Fibroblast of lung (primary cell): ENCODE measurements at regions not wholly inside any gene's neighbourhood (a gene's known extent, or its start where the extent isn't known, plus 50 kb on each side); places are given as distances from the start of the nearest gene placed in this dataset.

Experiments
- DNase-seq, 2 donors: peaks; one replicate each; pipeline versions ENCODE4 v3.0.0 to v3.0.0-alpha.2; 2010; ENCODE audit warnings: low read depth in 2 of 2
- H2AFZ ChIP-seq: 2 replicates; pipeline ENCODE4 v1.5.1; 2012; ENCODE audit warnings: low read length, control low read depth, inconsistent platforms
- H3K27ac ChIP-seq: 2 replicates; pipeline ENCODE4 v1.5.1; 2011; ENCODE audit warnings: low read length, control low read depth; ENCODE audit not compliant: insufficient read depth
- H3K27me3 ChIP-seq: 2 replicates; pipeline ENCODE4 v1.5.1; 2011; ENCODE audit warnings: mild to moderate bottlenecking, low read length; ENCODE audit not compliant: control insufficient read depth, insufficient read depth
- H3K36me3 ChIP-seq: 2 replicates; pipeline ENCODE4 v1.5.1; 2011; ENCODE audit warnings: low read length; ENCODE audit not compliant: control insufficient read depth, insufficient read depth
- H3K4me1 ChIP-seq: 2 replicates; pipeline ENCODE4 v1.5.1; 2011; ENCODE audit warnings: low read length; ENCODE audit not compliant: control insufficient read depth, insufficient read depth; ENCODE audit errors: extremely low read depth
- H3K4me2 ChIP-seq: 2 replicates; pipeline ENCODE4 v1.5.1; 2011; ENCODE audit warnings: low read length, control low read depth; ENCODE audit not compliant: insufficient read depth; ENCODE audit errors: extremely low read depth
- H3K4me3 ChIP-seq, 4 experiments: fragments of 200-600 bp in 1 of 4; sonication (generic) in 1 of 4; replicated peaks in 1 of 4; 2 replicates each; pipeline ENCODE4 v1.5.1; 2011 to 2016; ENCODE audit warnings: low read length in 4 of 4, low read depth in 3 of 4, mild to moderate bottlenecking in 3 of 4, control low read depth in 2 of 4, inconsistent platforms in 1 of 4, mixed read lengths in 1 of 4; ENCODE audit not compliant: insufficient read depth in 1 of 4; ENCODE audit errors: control extremely low read depth in 1 of 4
- H3K79me2 ChIP-seq: 2 replicates; pipeline ENCODE4 v1.5.1; 2012; ENCODE audit warnings: mild to moderate bottlenecking, low read length, inconsistent platforms; ENCODE audit not compliant: control insufficient read depth, insufficient read depth
- H3K9ac ChIP-seq: 2 replicates; pipeline ENCODE4 v1.5.1; 2011; ENCODE audit warnings: mild to moderate bottlenecking, low read length, control low read depth; ENCODE audit not compliant: insufficient read depth
- H3K9me3 ChIP-seq: 2 replicates; pipeline ENCODE4 v1.5.1; 2012; ENCODE audit warnings: low read depth, low read length; ENCODE audit not compliant: control insufficient read depth, insufficient read depth
- H4K20me1 ChIP-seq: 2 replicates; pipeline ENCODE4 v1.5.1; 2011; ENCODE audit warnings: low read length; ENCODE audit not compliant: control insufficient read depth, insufficient read depth; ENCODE audit errors: extremely low read depth
- EZH2 ChIP-seq: IDR thresholded peaks from 2 replicates; pipeline ENCODE4 v1.5.1; 2012; ENCODE audit warnings: low read length, control low read depth, mild to moderate bottlenecking; ENCODE audit errors: missing control alignments
- TF ChIP-seq, protein P1 (sequence below), 2 donors: IDR thresholded peaks in 1 of 2; conservative IDR thresholded peaks in 1 of 2; 1 replicate in 1 of 2; 2 replicates in 1 of 2; pipeline ENCODE4 v1.5.1; 2011 to 2012; ENCODE audit warnings: low read length in 2 of 2, control low read depth in 1 of 2, inconsistent platforms in 1 of 2, low read depth in 1 of 2, mild to moderate bottlenecking in 1 of 2

DNA sequence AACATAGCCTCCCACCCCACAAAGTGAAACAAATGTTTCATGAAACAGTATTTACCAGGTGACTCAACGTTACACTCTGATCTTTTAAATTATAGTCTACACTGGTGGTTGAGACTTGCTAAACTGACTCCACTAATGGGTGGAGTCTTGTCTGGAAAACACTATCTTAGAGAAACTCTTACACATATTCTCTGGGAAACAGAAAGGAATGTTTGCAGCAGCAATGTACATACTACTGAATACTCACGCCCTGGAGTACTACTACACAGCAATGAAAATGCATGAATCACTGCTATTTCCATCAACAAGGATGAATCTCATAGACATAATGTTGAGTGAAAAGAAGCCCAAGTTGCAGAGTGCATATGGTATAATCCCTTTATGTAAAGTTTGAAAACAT is 208.5 kb upstream of the IGFBP7 start:
- Histone ChIP-seq H3K27ac (no peak overlapping the region), H3K4me1 (no peaks in the 10 kb centered on the region), H4K20me1 (no peaks in the 10 kb centered on the region), H3K79me2 (no peaks in the 10 kb centered on the region), H2AFZ (no peak overlapping the region), H3K36me3 (no peaks in the 10 kb centered on the region), H3K9ac (no peak overlapping the region), H3K9me3 (no peaks in the 10 kb centered on the region), H3K4me3 (no peak overlapping the region), H3K27me3 (no peaks in the 10 kb centered on the region), H3K4me2 (no peak overlapping the region)
- no peak for DNase-seq
- TF ChIP-seq EZH2: no peak
- TF ChIP-seq, protein P1, sequence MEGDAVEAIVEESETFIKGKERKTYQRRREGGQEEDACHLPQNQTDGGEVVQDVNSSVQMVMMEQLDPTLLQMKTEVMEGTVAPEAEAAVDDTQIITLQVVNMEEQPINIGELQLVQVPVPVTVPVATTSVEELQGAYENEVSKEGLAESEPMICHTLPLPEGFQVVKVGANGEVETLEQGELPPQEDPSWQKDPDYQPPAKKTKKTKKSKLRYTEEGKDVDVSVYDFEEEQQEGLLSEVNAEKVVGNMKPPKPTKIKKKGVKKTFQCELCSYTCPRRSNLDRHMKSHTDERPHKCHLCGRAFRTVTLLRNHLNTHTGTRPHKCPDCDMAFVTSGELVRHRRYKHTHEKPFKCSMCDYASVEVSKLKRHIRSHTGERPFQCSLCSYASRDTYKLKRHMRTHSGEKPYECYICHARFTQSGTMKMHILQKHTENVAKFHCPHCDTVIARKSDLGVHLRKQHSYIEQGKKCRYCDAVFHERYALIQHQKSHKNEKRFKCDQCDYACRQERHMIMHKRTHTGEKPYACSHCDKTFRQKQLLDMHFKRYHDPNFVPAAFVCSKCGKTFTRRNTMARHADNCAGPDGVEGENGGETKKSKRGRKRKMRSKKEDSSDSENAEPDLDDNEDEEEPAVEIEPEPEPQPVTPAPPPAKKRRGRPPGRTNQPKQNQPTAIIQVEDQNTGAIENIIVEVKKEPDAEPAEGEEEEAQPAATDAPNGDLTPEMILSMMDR (conservative IDR thresholded peaks at IDR 0.05 in 1 of 2, IDR thresholded peaks at IDR 0.05 in 1 of 2; ENCODE audit: low read depth in 1 of 2, low read length in 2 of 2): no peak

DNA sequence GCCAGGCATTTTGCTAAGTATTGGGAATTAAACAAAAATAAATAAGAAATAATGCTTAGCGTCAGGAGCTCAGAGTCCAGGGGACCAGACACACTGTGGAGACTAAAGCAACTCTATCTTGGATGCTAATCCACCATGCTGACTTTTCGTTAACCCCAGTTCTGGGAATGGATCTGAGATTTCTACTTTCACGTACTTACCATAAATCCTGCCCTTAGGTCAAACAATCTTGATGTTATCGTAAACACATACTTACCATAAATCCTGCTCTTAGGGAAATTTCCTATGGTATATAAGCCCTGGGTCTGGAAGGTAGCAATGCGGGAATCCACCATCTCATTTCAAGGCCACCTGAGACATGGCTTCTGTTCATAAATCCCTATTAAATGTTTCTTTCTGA is 204.5 kb upstream of the IGFBP7 start:
- Histone ChIP-seq H3K9me3 (no peaks in the 10 kb centered on the region), H3K27me3 (no peaks in the 10 kb centered on the region), H3K36me3 (no peaks in the 10 kb centered on the region), H2AFZ (no peak overlapping the region), H3K4me1 (no peaks in the 10 kb centered on the region), H3K27ac (no peak overlapping the region), H3K4me2 (no peak overlapping the region), H3K9ac (no peak overlapping the region), H3K79me2 (no peaks in the 10 kb centered on the region), H3K4me3 (no peak overlapping the region), H4K20me1 (no peaks in the 10 kb centered on the region)
- no peak for DNase-seq
- TF ChIP-seq, protein P1 (conservative IDR thresholded peaks at IDR 0.05 in 1 of 2, IDR thresholded peaks at IDR 0.05 in 1 of 2; ENCODE audit: low read depth in 1 of 2, low read length in 2 of 2): no peak
- TF ChIP-seq EZH2: no peak

DNA sequence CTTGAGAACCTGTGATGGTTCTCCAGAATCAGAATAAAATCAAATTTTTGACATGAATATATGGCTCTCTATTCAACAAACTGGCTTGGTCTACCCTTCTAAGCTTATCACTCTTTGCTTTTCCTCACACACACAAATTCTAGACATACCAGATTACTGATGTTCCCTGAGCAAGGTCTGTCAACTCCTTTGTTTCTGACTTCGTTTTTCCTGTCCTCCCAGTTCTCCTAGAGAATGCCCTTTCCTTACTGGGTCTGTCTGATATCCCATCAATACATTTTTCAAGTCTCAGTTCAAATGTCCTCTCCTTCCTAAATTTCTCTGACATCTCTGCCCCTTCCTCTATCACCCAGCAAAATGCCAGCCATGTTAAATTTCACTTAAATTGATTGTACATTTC is 202.1 kb upstream of the IGFBP7 start:
- no peak overlapping the region for H3K9ac ChIP-seq
- TF ChIP-seq, protein P1 (conservative IDR thresholded peaks at IDR 0.05 in 1 of 2, IDR thresholded peaks at IDR 0.05 in 1 of 2; ENCODE audit: low read depth in 1 of 2, low read length in 2 of 2): no peak
- no peak for TF ChIP-seq EZH2
- no peak overlapping the region for H3K4me2 ChIP-seq
- H3K36me3 ChIP-seq: no peaks in the 10 kb centered on the region
- H3K4me3 ChIP-seq: no peak overlapping the region
- H3K27me3 ChIP-seq: no peaks in the 10 kb centered on the region
- DNase-seq: no peak
- H2AFZ ChIP-seq: no peak overlapping the region
- no peak overlapping the region for H3K27ac ChIP-seq
- no peaks in the 10 kb centered on the region for H3K4me1 ChIP-seq
- no peaks in the 10 kb centered on the region for H4K20me1 ChIP-seq
- no peaks in the 10 kb centered on the region for H3K9me3 ChIP-seq
- no peaks in the 10 kb centered on the region for H3K79me2 ChIP-seq
